Stomach (tissue), 8 donors: ENCODE measurements at regions not wholly inside any gene's neighbourhood (a gene's known extent, or its start where the extent isn't known, plus 50 kb on each side); places are given as distances from the start of the nearest gene placed in this dataset.
"Not testable (repeated sequence)": the region's sequence is repeated elsewhere in the genome, so short reads cannot be mapped to it uniquely, and the experiment has no call there.

Experiments
- DNase-seq, 2 donors: peaks; one replicate each; pipeline versions ENCODE4 v3.0.0 to v3.0.0-alpha.2; 2013 to 2019
- H3K27ac ChIP-seq, 5 donors: fragments of 200-600 bp in 4 of 5; sonication (generic) in 4 of 5; one replicate each; pipeline ENCODE4 v1.5.1; 2013 to 2019; ENCODE audit warnings: mild to moderate bottlenecking in 1 of 5, moderate library complexity in 1 of 5
- H3K27me3 ChIP-seq, 3 donors: fragments of 200-600 bp; sonication (generic); one replicate each; pipeline ENCODE4 v1.5.1; 2017 to 2019; ENCODE audit warnings: mixed run types in 1 of 3
- H3K36me3 ChIP-seq, 4 donors: fragments of 200-600 bp; sonication (generic); 1 replicate in 3 of 4; 2 replicates in 1 of 4; pipeline ENCODE4 v1.5.1; 2016 to 2019
- H3K4me1 ChIP-seq, 4 donors: fragments of 200-600 bp; sonication (generic); one replicate each; pipeline ENCODE4 v1.5.1; 2016 to 2019
- H3K4me3 ChIP-seq, 4 donors: fragments of 200-600 bp; sonication (generic) in 3 of 4; one replicate each; pipeline ENCODE4 v1.5.1; 2016 to 2019; ENCODE audit warnings: mild to moderate bottlenecking in 1 of 4
- H3K9me3 ChIP-seq, 4 donors: fragments of 200-600 bp; sonication (generic); one replicate each; pipeline ENCODE4 v1.5.1; 2016 to 2019
- CTCF ChIP-seq, 7 experiments: fragments of 450-650 bp in 4 of 7; fragments of 200-600 bp in 3 of 7; sonication (generic) in 3 of 7; IDR thresholded peaks; one replicate each; pipeline ENCODE4 v1.5.1; 2016 to 2019; ENCODE audit warnings: antibody characterized with exemption in 7 of 7, control low read depth in 2 of 7, mild to moderate bottlenecking in 1 of 7
- EP300 ChIP-seq: sonication (generic); formaldehyde crosslinking; IDR thresholded peaks from one replicate; pipeline ENCODE4 v1.6.1; 2017; ENCODE audit warnings: antibody characterized with exemption
- POLR2A ChIP-seq, 4 donors: fragments of 450-650 bp; IDR thresholded peaks; one replicate each; pipeline ENCODE4 v1.6.1; 2016; ENCODE audit warnings: antibody characterized with exemption in 4 of 4, control low read depth in 2 of 4, mild to moderate bottlenecking in 1 of 4, moderate library complexity in 1 of 4
- POLR2AphosphoS5 ChIP-seq, 3 donors: sonication (generic); formaldehyde crosslinking; IDR thresholded peaks; one replicate each; pipeline ENCODE4 v1.6.1; 2016; ENCODE audit warnings: antibody characterized with exemption in 3 of 3
- WGBS, 5 donors: extraction: QIAGEN DNeasy Blood & Tissue Kit in 3 of 5; methylation state at CpG; one replicate each; pipeline versions ENCODE4 v1.1.5 to v1.1.7; 2013 to 2018; 5-methylcytosine and 5-hydroxymethylcytosine counted together
- intact Hi-C: fragments of 100-400 bp; cut with DNase I; formaldehyde crosslinking; loops from one replicate; pipeline ENCODE4 v1.15.1; 2023; ENCODE audit warnings: low total_unique reads
- donor health status: healthy with polysubstance abuse.
- donor health status: Bipolar disorder and iron deficiency.
- donor health status: healthy.

GRCh38 chrX:51047950-51048349, 137.4 kb downstream of the BMP15 start:
- WGBS, 5 donors: 40 to 59% (median 45%) methylated on average over 2 of the region's 2 CpGs
- no peak overlapping the region for H3K4me3 ChIP-seq
- DNase-seq: no peak
- no peaks in the 10 kb centered on the region for H3K9me3 ChIP-seq
- H3K4me1 ChIP-seq: no peaks in the 10 kb centered on the region
- no peaks in the 10 kb centered on the region for H3K36me3 ChIP-seq
- H3K27ac ChIP-seq: no peak overlapping the region
- intact Hi-C loops: no loop called here
- TF ChIP-seq EP300 (no peak), POLR2AphosphoS5 (IDR thresholded peaks at IDR 0.05) (no peak), CTCF (IDR thresholded peaks at IDR 0.05) (no peak)
- peaks cover 0 to 14% (median 0%) of the 10 kb centered on the region in 3 donors for H3K27me3 ChIP-seq

- Histone ChIP-seq H3K9me3 (no peaks in the 10 kb centered on the region), H3K27me3 (peaks cover 0 to 8% (median 0%) of the 10 kb centered on the region in 3 donors), H3K4me1 (no peaks in the 10 kb centered on the region), H3K36me3 (no peaks in the 10 kb centered on the region), H3K4me3 (no peak overlapping the region), H3K27ac (no peak overlapping the region)
- intact Hi-C loops: no loop called here
- 65 to 86% (median 82%) methylated on average over 5 to 6 of the region's 6 CpGs for WGBS, 5 donors
- DNase-seq: no peak
- TF ChIP-seq CTCF (IDR thresholded peaks at IDR 0.05): no peak
- no peak for TF ChIP-seq POLR2AphosphoS5 (IDR thresholded peaks at IDR 0.05)
- TF ChIP-seq POLR2A (IDR thresholded peaks at IDR 0.05): no peak
- TF ChIP-seq EP300: no peak
Measured at GRCh38 chrX:51053741-51054140, 143.2 kb downstream of the BMP15 start.

GRCh38 chrX:51098046-51098445, 187.5 kb downstream of the BMP15 start:
- Histone ChIP-seq H3K9me3 (no peaks in the 10 kb centered on the region), H3K36me3 (no peaks in the 10 kb centered on the region), H3K27ac (no peak overlapping the region), H3K4me1 (no peaks in the 10 kb centered on the region), H3K27me3 (no peaks in the 10 kb centered on the region), H3K4me3 (no peak overlapping the region)
- intact Hi-C loops: no loop called here
- TF ChIP-seq POLR2A (IDR thresholded peaks at IDR 0.05): no peak
- no peak for TF ChIP-seq POLR2AphosphoS5 (IDR thresholded peaks at IDR 0.05)
- DNase-seq: no peak

GRCh38 chrX:51119058-51119926, 208.8 kb downstream of the BMP15 start:
- H3K27me3 ChIP-seq, H3K36me3 ChIP-seq, intact Hi-C loops, DNase-seq, H3K27ac ChIP-seq, H3K4me1 ChIP-seq, H3K4me3 ChIP-seq: not testable (repeated sequence)
- WGBS, 5 donors: 94 to 98% (median 95%) methylated on average over 12 to 34 of the region's 52 CpGs
- H3K9me3 ChIP-seq: peaks cover 0 to 23% (median 2%) of the 10 kb centered on the region in 4 donors

- H3K36me3 ChIP-seq, H3K27me3 ChIP-seq, DNase-seq, H3K27ac ChIP-seq, H3K9me3 ChIP-seq, intact Hi-C loops, H3K4me1 ChIP-seq, H3K4me3 ChIP-seq: not testable (repeated sequence)
- WGBS, 5 donors: 82 to 100% (median 98%) methylated on average over 2 to 4 of the region's 4 CpGs; no CpG with 5 or more reads in 1 of the 5 donors
Measured at GRCh38 chrX:51125743-51126142, 206.9 kb upstream of the NUDT10 start.

GRCh38 chrX:51144828-51145442, 187.7 kb upstream of the NUDT10 start:
- intact Hi-C loops: no loop called here
- Histone ChIP-seq H3K9me3 (no peaks in the 10 kb centered on the region), H3K36me3 (no peaks in the 10 kb centered on the region), H3K27ac (no peak overlapping the region), H3K27me3 (peaks cover 0 to 3% (median 0%) of the 10 kb centered on the region in 3 donors), H3K4me1 (no peaks in the 10 kb centered on the region), H3K4me3 (no peak overlapping the region)
- 22 to 55% (median 34%) methylated on average over 2 to 3 of the region's 3 CpGs for WGBS, 5 donors
- no peak for TF ChIP-seq POLR2AphosphoS5 (IDR thresholded peaks at IDR 0.05)
- peak in 4 of 7 experiments; percentile 24 to 39 (median 36) for TF ChIP-seq CTCF (IDR thresholded peaks at IDR 0.05)
- peak in 1 of 2 donors; percentile 64 for DNase-seq
